ENCODE measurements at regions not wholly inside any gene's neighbourhood (a gene's known extent, or its start where the extent isn't known, plus 50 kb on each side); places are given as distances from the start of the nearest gene placed in this dataset.

- POLR2A ChIA-PET: no interaction called here
Measured at GRCh38 chr10:129365767-129366402, 101.2 kb upstream of the MGMT start.

More at GRCh38 chr10:129365767-129366402, 101.2 kb upstream of the MGMT start:
- Histone ChIP-seq H3K27me3 (ENCODE audit: control insufficient read depth in 2 of 2, insufficient read depth in 2 of 2, low read length in 2 of 2) (no peaks in the 10 kb centered on the region), H3K9ac (replicated peaks; ENCODE audit: extremely low read depth, insufficient read depth, low read length) (no peak overlapping the region), H3K36me3 (ENCODE audit: control insufficient read depth in 2 of 2, extremely low read depth in 1 of 2, insufficient read depth in 2 of 2, low read length in 2 of 2) (no peaks in the 10 kb centered on the region), H2AFZ (ENCODE audit: low read depth, low read length) (no peak overlapping the region), H3K4me3 (replicated peaks in 1 of 3; ENCODE audit: insufficient read depth in 1 of 3, low read depth in 1 of 3, low read length in 3 of 3) (no peak overlapping the region), H3K9me1 (replicated peaks; ENCODE audit: control insufficient read depth, extremely low read depth, insufficient read depth, low read length) (no peaks in the 10 kb centered on the region), H3K79me2 (ENCODE audit: control insufficient read depth, insufficient read depth, low read length) (no peaks in the 10 kb centered on the region), H3K27ac (ENCODE audit: insufficient read depth, low read depth, low read length) (no peak overlapping the region), H3K4me2 (ENCODE audit: insufficient read depth, low read length) (no peak overlapping the region), H4K20me1 (replicated peaks; ENCODE audit: control insufficient read depth, extremely low read depth, insufficient read depth, low read length) (no peaks in the 10 kb centered on the region), H3K4me1 (ENCODE audit: control insufficient read depth, extremely low read depth, insufficient read depth, low read length) (no peaks in the 10 kb centered on the region), H3K9me3 (replicated peaks; ENCODE audit: control insufficient read depth, insufficient read depth, low read length) (no peaks in the 10 kb centered on the region)
- dilution Hi-C loops (cut with MboI; ENCODE audit: extremely low pct_ligation_motif_present, low sequenced_read_pairs): no loop called here
- no peak for FAIRE-seq
- CTCF ChIA-PET: no interaction called here
- intact Hi-C loops (cut with micrococcal nuclease): no loop called here
- TF ChIP-seq MYC (IDR thresholded peaks at IDR 0.05; ENCODE audit: low read depth, low read length) (no peak), JUN (IDR thresholded peaks at IDR 0.05; ENCODE audit: borderline replicate concordance, insufficient read depth, insufficient read length, low read depth) (no peak), POLR2A (IDR thresholded peaks at IDR 0.05; ENCODE audit: low read depth, low read length) (no peak), EZH2 (IDR thresholded peaks at IDR 0.05; ENCODE audit: borderline replicate concordance, low read depth, low read length, severe bottlenecking) (no peak), MAX (IDR thresholded peaks at IDR 0.05; ENCODE audit: insufficient read depth, insufficient read length) (no peak), FOS (IDR thresholded peaks at IDR 0.05; ENCODE audit: borderline replicate concordance, insufficient read depth, low read length) (no peak), POLR2AphosphoS5 (IDR thresholded peaks at IDR 0.05; ENCODE audit: insufficient read depth, low read depth, low read length) (no peak), GATA2 (IDR thresholded peaks at IDR 0.05; ENCODE audit: insufficient read depth, insufficient read length, low read depth, low read length) (no peak), CTCF (IDR thresholded peaks at IDR 0.05; ENCODE audit: extremely low read depth in 1 of 2, insufficient read depth in 1 of 2, low read depth in 1 of 2, low read length in 2 of 2) (no peak)
- DNase-seq (ENCODE audit: low read depth, low spot score): no peak
- no TSS peak for BruUV-seq (replicated peaks)
